Medulla oblongata (tissue), 1 donor: ENCODE measurements at regions not wholly inside any gene's neighbourhood (a gene's known extent, or its start where the extent isn't known, plus 50 kb on each side); places are given as distances from the start of the nearest gene placed in this dataset.
A peak's percentile ranks its signal among the peaks of the same experiment; 100 is the strongest.
"Not testable (repeated sequence)": the region's sequence is repeated elsewhere in the genome, so short reads cannot be mapped to it uniquely, and the experiment has no call there.

ENCODE experiments used
- DNase-seq: peaks from one replicate; pipeline ENCODE4 v3.0.0-alpha.2; 2015; ENCODE audit errors: extremely low spot score

DNA sequence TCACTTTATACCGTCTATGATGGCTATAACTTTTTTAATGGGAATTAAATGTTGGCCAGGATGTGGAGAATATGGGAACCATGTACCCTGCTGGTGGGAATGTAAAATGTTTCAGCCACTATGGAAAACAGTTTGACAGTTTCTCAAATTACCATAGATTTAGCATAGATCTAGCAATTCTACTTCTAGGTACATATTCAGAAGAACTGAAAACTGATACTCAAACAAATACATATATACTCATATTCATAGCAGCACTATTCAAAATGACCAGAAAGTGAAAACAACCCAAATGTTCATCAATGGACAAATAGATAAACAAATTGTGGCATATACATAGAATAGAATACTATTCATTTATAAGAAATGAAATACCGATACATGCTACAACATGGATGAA, 539.4 kb downstream of the IGSF11 start:
- no peak for DNase-seq

DNA sequence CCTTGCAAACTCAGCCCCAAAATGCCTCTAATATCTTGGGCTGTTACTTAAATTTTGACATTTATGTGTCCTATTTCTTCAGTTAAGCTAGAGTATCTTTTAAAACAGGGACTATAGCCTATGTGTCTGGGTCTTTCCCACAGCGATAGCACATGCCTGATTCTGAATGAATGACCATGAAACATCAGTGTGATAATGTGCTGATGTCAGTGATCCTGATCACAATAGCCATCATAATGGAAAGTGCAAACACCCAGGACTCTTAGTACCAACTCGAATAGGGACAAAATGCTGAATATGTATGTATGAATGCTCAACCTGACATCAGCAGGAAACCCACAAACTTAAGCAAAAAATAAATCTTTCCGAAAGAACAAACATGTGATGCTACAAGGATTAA, 537.4 kb downstream of the IGSF11 start:
- no peak for DNase-seq

- peak; percentile 46 for DNase-seq
Observed at GRCh38 chr3:118501152-118501551, 533.5 kb downstream of the IGSF11 start.

DNA sequence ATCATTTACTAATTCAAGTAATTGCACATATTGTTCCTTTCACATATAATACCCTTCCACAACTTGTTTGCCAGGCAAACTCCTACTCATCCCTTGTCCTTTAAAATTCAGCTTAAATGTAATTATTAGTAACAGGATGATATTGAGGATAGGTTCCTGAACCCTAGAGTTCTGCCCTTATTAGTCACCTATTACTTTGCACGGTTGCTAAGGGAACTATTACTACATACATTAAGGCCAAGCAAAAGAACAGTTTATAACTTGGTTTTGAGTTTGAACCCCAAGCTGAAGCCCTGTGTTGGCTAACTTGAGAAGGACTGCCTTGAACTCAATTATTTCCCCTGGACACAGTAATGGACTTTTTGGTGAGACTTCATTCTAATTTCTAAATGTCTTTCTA, 529.7 kb downstream of the IGSF11 start:
- no peak for DNase-seq

DNA sequence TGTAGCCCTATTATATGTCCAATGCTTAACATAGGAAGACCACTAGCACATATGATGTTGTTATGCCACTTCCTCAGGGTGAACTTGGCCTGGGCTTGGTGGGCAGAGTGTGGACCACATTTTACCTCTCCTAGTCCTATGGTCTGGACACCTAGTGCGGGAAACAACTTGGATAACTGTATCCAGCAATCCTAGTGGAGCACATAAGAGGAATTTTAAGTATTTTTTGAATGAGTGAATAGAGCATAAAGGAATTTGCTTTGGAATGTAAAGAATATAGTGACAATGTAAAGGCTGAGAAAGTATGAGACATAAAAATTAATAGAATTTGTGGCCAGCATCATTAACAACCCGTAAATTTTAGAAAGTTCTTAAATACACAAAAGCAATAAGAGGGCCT, 528.9 kb downstream of the IGSF11 start:
- no peak for DNase-seq

DNA sequence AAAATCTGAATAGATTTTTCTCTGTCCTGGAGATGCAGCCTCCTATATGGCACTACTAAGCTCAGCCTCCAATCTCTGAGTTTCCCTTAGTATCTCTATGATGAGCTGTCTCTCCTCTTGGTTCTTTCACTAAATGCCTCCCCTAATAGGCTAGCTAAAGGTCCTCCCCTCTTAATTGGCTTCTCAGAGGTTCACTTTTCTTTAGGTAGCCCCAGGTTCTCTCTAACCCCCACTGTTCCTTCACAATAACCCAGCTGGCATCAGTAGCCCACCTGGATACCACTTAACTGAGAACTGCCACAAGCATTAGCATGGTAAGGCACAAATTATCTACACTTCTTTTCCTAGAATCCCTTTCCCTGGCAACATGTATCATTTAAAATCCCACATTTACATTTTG, 523.2 kb downstream of the IGSF11 start:
- DNase-seq = no peak

DNA sequence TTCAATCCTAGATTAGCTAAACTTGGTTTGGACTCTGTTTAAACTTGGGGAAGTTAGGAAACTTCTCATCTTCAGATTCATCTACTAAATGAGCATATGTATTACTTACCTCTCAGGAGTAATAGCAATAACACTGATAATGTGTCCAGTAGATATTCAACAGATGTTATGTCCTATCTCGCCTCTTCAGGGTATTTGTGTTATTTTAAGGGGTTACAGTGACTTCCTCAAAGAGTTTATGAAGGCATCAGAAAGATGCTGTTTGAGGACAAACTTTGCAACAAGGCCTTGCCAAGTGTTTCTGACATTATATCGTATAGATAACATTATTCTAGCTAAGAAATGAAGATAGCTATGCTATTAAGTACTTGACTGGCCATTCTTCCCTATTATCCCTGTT, 522.3 kb downstream of the IGSF11 start:
- DNase-seq = no peak

DNA sequence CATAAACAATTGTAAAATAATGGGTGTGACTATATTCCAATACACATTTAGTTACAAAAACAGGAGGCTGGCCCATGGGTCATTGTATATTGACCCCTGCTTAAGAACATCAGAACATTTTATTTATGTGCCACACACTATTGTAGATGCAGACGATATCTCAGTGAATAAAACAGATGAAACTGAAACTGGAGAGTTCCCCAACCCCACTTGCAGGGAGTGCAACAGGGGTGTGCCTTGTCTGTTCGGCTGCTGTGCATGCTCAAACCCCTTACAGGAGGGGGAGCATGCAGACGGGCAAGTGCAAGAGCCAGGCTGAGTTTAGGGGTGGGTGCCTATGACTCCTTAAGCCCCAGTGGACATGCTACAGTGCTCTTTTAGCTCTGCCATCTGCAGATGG, 509.6 kb downstream of the IGSF11 start:
- no peak for DNase-seq

DNA sequence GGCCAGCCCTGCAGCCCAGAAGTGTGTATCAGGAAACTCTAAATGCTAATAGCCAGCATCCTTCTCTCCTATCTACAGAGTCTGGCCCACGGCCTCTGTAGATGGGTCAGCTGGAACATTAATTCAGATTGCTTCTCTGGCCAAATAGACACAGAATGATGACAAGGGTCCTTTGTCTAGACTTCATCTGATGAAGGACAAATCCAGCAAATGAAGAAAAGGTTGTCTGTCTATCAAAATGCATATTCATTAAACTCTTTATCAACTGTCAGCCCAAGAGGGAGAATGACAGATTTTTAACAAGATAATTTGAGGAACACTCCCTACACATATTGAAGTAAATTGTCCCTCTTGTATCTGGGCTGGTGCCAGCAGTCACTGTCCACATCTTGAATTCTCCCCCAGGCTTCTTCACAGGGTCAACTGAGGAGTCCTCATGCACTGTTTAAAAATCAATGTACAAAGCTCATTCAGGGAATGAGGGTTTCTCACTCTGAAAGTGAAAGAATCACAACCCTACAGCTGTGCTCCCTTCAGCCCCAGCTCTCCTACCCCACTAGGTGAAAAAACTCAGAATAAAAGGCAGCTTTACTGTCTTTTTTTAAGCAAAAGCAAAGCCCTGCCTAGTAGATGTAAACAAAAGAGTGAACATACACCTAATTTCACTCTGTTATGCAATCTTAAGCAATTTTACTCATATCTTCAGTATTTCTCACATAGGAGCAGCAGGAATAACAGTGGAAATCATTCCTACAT, 507.7 kb downstream of the IGSF11 start:
- DNase-seq = peak; percentile 65

- DNase-seq = no peak
Observed at GRCh38 chr3:118527514-118528044, 507.1 kb downstream of the IGSF11 start.

DNA sequence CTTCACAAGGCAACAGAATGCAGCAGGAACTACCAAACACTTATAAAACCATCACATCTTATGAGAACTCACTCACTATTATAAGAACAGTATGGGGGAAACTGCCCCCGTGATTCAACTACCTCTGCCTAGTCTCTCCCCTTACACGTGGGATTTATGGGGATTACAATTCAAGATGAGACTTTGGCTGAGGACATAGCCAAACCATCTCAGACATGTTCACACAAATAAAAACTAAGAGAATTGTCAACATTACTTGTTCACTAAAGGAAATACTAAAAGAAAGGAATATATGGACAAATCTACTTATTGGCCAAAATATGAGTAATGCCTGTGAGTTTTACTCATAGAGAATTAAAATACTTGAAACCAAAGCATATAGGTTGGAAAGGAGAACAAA, 505.1 kb downstream of the IGSF11 start:
- no peak for DNase-seq

- no peak for DNase-seq
Observed at GRCh38 chr3:118530350-118530922, 504.2 kb downstream of the IGSF11 start.

- not testable (repeated sequence) for DNase-seq
Observed at GRCh38 chr3:118530927-118531356, 503.7 kb downstream of the IGSF11 start.

- no peak for DNase-seq
Observed at GRCh38 chr3:118531816-118532215, 502.8 kb downstream of the IGSF11 start.

DNA sequence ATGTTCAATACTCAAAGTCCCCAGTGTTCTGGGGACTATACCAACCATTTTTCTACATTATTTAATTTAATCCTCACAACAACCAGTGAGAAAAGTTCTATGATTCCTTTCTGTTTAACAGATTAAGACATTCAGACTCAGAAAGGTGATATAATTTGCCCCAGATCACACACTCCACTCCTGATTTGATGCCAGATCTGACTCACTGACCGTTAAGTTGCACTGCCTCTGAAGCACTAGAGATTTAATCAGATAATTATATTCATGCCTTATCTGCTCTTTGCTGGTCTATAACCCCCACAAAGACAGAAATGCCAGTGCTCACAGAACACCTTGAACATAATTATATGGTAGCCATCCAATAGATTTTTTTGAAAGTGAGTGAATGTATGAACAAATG, 501.0 kb downstream of the IGSF11 start:
- no peak for DNase-seq

GRCh38 chr3:118534519-118534918, 500.1 kb downstream of the IGSF11 start:
- no peak for DNase-seq

- DNase-seq = no peak
Observed at GRCh38 chr3:118536764-118537163, 497.9 kb downstream of the IGSF11 start.

GRCh38 chr3:118537454-118537853, 497.2 kb downstream of the IGSF11 start:
- DNase-seq = no peak

DNA sequence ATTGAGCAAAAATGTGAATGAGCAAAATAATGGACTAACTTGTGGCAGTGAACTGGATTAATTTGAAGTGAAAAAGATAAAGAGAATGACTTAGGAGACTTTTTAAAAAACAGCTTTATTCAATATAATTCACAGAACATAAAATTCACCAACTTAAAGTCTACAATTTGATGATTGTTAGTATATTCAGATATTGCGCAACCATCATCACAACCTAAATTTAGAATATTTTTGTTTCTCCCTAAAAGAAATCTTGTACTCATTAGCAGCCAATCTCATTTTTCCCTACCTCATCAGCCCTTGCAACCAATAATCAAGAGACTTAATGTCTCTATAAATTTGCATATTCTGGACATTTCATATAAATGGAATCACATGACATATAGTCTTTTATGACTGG, 496.5 kb downstream of the IGSF11 start:
- DNase-seq = no peak

GRCh38 chr3:118539820-118540447, 494.7 kb downstream of the IGSF11 start:
- not testable (repeated sequence) for DNase-seq

DNA sequence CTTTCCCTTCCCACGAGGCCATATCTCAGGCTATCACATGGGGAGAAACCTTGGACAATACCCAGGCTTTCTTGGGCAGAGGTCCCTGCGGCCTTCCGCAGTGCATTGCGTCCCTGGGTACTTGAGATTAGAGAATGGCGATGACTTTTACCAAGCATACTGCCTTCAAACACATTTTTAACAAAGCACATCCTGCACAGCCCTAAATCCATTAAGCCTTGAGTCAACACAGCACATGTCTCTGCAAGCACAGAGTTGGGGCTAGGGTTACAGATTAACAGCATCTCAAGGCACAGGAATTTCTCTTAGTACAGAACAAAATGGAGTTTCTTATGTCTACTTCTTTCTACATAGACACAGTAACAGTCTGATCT, 494.2 kb downstream of the IGSF11 start:
- not testable (repeated sequence) for DNase-seq

GRCh38 chr3:118540826-118541225, 493.8 kb downstream of the IGSF11 start:
- no peak for DNase-seq

DNA sequence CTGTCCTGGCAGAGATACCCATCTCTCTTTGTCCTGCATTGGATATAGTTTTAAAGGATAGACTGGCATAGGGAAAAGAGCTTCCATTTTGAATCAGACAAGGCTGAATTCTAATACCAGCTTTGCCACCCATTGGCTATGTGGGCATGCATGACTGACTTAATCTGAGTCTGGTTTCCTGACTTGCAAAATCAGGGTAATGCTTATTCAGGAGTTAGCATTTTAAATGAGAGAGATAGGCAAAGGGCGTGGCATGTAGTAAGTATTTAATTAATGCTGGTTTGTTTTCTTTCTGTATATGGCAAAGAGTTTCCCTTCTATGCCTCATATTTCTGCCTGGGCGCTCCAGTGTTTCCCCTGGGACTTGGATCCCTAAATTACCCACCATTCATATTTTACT, 492.9 kb downstream of the IGSF11 start:
- DNase-seq = no peak
